Fibroblast of pulmonary artery (primary cell): ENCODE measurements at regions not wholly inside any gene's neighbourhood (a gene's known extent, or its start where the extent isn't known, plus 50 kb on each side); places are given as distances from the start of the nearest gene placed in this dataset.

Experiments used
- DNase-seq: peaks from one replicate; pipeline ENCODE4 v3.0.0-alpha.2; 2010; ENCODE audit warnings: low read depth
- H3K4me3 ChIP-seq: replicated peaks from 2 replicates; pipeline ENCODE4 v1.5.1; 2011; ENCODE audit warnings: low read depth, mild to moderate bottlenecking, control low read depth, low read length, moderate library complexity
- TF ChIP-seq, protein P1 (sequence below): IDR thresholded peaks from 2 replicates; pipeline ENCODE4 v1.5.1; 2011; ENCODE audit warnings: mild to moderate bottlenecking, control low read depth, low read length, inconsistent platforms; ENCODE audit errors: missing control alignments

GRCh38 chr4:177239878-177240277 lies 69.8 kb upstream of the NEIL3 start:
- TF ChIP-seq, protein P1, sequence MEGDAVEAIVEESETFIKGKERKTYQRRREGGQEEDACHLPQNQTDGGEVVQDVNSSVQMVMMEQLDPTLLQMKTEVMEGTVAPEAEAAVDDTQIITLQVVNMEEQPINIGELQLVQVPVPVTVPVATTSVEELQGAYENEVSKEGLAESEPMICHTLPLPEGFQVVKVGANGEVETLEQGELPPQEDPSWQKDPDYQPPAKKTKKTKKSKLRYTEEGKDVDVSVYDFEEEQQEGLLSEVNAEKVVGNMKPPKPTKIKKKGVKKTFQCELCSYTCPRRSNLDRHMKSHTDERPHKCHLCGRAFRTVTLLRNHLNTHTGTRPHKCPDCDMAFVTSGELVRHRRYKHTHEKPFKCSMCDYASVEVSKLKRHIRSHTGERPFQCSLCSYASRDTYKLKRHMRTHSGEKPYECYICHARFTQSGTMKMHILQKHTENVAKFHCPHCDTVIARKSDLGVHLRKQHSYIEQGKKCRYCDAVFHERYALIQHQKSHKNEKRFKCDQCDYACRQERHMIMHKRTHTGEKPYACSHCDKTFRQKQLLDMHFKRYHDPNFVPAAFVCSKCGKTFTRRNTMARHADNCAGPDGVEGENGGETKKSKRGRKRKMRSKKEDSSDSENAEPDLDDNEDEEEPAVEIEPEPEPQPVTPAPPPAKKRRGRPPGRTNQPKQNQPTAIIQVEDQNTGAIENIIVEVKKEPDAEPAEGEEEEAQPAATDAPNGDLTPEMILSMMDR, result no peak
- no peak overlapping the region for H3K4me3 ChIP-seq
- no peak for DNase-seq

DNA sequence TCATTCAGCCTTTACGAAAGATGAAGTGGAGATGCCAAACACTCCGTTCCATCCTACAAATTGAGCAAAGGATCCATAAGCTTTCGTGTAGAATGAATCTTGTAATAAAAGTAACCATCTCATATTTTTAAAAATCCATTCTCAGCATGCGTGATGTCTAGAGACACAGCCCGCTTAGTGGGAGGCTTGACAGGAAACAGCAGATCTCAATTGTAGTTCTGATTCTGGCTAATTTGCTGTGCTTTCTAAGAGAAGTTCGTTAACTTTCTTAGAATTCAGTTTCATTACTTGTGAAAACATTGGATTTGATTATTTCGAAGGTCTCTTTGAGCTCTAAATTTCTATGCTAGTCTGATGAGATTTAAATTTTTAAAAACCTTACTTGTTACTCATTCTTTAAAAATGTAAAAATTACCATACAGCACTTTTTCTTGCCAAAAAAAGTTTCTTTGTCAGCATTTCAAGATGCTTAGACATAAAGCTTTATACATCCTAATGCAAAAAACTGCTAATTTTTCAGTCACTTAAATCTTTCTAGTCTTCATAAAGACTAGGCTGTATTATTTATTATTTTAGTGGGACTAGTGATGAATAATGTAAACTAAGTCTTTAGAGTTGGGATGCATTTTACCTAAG lies 66.9 kb upstream of the NEIL3 start:
- no peak for DNase-seq
- H3K4me3 ChIP-seq, result no peak overlapping the region
- TF ChIP-seq, protein P1, result no peak

GRCh38 chr4:177246641-177247584 lies 62.8 kb upstream of the NEIL3 start:
- TF ChIP-seq, protein P1, result no peak
- no peak for DNase-seq
- no peak overlapping the region for H3K4me3 ChIP-seq

DNA sequence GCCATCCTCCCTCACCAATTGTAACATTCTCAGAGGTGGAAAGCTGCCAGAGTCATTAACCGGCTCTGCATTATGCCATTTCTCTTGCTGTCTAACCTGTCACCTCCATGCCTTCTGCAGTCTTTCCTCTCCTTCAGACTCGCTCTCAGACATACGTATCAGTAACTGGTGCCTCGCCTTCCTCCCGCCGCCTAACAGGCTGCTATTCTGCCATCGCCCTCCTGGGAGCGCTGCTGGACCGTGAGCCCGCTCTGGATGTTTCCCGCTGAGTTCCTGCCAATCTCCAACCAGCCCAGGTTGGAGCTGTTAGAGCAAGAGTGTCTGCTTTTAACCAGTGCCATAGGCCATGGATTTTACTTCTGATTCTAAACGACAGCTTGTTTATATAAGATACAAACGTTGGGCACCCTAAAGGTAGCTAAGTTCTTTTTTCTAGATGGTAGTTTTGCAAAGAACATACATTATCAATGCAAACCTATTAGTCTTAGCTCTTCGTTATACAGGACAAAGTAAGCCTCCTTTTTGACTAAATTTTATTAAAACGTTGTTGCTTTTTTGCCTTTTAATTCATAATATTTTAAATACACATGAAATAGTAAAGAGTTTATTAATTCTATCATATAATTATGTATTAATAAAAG lies 59.5 kb upstream of the NEIL3 start:
- peak; percentile 74 for DNase-seq
- TF ChIP-seq, protein P1, result peak; percentile 98
- no peak overlapping the region for H3K4me3 ChIP-seq

- TF ChIP-seq, protein P1, result no peak
- DNase-seq, result no peak
Observed at GRCh38 chr4:177251237-177251636, 58.4 kb upstream of the NEIL3 start.

GRCh38 chr4:177255359-177255758 lies 54.3 kb upstream of the NEIL3 start:
- H3K4me3 ChIP-seq, result no peak overlapping the region
- TF ChIP-seq, protein P1, result no peak
- no peak for DNase-seq

More at GRCh38 chr4:177251237-177251636, 58.4 kb upstream of the NEIL3 start:
- no peak overlapping the region for H3K4me3 ChIP-seq
